Fibroblast of upper back skin (primary cell): ENCODE measurements at regions not wholly inside any gene's neighbourhood (a gene's known extent, or its start where the extent isn't known, plus 50 kb on each side); places are given as distances from the start of the nearest gene placed in this dataset.

ENCODE experiments used
- DNase-seq: peaks from one replicate; pipeline ENCODE4 v3.0.0-alpha.2; 2013

- DNase-seq: no peak
Observed at GRCh38 chr2:85939131-85939530, 50.3 kb upstream of the ST3GAL5 start.
